GM18870 (cell line): ENCODE measurements at regions not wholly inside any gene's neighbourhood (a gene's known extent, or its start where the extent isn't known, plus 50 kb on each side); places are given as distances from the start of the nearest gene placed in this dataset.
A peak's percentile ranks its signal among the peaks of the same experiment; 100 is the strongest.
"Not testable (repeated sequence)": the region's sequence is repeated elsewhere in the genome, so short reads cannot be mapped to it uniquely, and the experiment has no call there.

ENCODE experiments used
- ATAC-seq: cut with Tn5 transposase; IDR thresholded peaks from one replicate; pipeline ENCODE4 v1.9.1; 2021; ENCODE audit warnings: moderate library complexity; ENCODE audit not compliant: unreplicated experiment

GRCh38 chrX:65888150-65888549, 151.7 kb downstream of the VSIG4 start:
- not testable (repeated sequence) for ATAC-seq

DNA sequence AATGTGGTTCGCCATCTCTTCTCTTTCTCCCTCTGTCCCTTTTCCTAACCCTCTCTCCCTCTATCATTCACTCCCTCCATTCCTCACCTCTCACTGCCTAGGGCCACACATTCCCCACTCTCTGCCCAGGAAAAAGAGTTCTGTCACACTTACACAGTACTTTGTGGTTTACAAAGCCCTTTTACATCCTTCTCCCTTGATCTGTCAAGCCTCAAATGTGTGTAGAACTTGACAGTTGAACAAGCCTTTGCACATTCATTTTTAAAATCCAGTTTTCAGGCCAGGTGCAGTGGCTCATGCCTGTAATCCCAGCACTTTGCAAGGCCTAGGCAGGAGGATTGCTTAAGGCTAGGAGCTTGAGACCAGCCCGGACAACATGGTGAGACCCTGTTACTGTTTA, 156.3 kb downstream of the VSIG4 start:
- no peak for ATAC-seq

DNA sequence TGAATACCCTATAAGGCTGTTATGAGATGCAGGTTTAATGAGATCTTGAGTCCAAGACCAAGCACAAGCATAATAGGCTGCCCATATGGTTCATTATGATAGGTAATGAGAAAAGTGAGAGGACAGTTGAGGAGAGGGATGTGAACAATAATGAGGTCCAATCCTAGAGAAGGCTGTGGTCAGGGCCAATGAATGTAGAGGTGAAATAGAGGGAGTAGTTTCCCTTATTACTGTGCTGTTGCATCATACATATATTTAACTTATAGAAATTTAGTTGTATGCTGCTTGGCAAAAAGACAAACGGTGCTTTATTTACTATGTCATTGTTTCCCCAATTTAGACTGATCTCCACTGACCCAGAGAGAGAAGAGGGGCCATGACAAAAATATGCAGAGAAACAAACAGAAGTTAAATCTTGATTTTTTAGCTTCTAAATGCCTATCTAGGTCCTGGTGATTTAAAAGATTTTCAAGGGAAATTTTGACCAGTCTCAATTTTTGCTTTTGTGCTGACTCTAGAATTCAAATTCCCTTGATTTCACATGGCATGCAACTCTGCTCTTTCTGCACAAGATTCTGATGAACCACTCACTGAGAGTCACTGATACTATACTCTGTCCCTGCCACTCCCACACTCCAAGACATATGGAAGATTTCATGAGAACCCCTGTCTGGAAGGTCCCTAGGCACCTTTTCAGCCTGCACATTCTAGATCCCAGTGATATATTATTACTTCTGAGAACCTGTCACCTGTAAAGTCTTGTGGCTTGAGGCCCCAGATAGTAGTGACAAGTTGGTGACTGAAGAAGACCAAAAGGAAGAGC, 159.7 kb downstream of the VSIG4 start:
- no peak for ATAC-seq

DNA sequence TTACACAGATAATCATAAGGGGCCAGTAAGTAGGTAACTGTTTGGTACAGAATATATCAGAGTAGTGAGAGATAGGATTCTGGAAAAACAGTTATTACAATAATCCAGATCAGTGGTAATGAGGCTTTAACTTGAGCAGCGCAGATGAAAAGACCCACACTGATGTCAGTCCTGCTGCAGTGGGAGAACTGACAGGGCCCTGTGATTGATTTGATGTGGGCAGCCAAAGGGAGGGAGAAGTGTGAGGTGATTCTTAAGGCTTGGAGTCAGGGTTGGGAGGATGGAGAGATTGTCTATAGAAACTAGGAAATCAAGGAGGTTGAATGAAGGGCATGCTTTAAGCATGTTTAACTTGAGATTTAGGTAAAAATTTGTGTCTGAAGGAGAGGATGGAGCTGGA, 161.4 kb downstream of the VSIG4 start:
- ATAC-seq: no peak

GRCh38 chrX:65877953-65878352, 161.9 kb downstream of the VSIG4 start:
- no peak for ATAC-seq

DNA sequence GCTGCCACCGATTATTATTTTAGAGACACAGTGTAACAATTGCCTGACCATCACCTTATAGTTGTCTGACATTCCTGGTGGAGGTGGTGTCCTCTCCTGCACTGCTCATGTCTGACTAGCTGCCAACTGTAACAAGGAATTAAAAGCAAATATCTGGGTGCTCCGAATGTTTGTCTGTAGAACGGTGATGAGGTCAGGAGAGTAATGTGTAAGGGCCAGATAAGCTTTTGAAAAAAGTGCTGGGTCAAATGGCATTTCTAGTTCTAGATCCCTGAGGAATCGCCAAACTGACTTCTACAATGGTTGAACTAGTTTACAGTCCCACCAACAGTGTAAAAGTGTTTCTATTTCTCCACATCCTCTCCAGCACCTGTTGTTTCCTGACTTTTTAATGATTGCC, 164.3 kb downstream of the VSIG4 start:
- not testable (repeated sequence) for ATAC-seq

DNA sequence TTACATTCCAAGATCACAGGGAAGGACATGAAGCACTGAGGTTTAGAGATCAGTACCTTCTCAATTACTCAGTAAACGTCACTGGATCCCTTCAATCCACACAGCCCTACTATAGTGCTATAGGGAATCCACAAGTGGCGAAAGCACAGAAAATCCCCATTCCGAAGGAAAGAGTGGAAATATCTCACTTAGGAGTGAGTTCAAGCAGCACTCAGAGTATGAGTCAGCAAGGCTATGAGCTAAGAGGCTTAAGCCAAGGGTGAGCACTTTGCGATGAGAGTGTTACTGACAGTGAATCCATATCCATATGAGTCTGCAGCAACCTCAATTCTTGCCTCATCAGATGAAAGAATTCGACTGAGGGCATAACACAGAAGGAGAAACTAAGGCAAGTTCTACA, 165.1 kb downstream of the VSIG4 start:
- ATAC-seq: no peak

DNA sequence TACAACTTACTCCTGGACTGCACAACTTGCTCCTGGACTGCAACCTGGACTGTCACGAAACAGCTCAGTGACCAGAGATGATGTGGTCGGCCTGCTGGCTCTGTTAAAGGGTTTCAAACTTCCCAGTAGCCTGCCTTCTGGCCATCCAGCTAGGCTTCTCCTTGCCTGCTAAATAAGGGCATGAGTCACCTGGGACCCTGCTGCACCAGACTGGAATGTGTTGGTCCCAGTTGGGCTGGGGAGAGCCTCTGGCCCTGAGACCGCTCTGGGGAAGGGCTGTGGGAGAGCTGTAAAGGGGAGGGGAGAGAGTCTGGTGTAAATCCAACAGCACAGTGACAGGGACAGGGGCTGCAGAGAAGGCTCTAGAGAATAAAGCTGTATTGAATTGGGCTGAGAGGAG, 165.8 kb downstream of the VSIG4 start:
- ATAC-seq: no peak

- ATAC-seq: no peak
Observed at GRCh38 chrX:65873385-65873784, 166.5 kb downstream of the VSIG4 start.

GRCh38 chrX:65871671-65872311, 168.1 kb downstream of the VSIG4 start:
- ATAC-seq: peak; percentile 74

GRCh38 chrX:65870544-65870943, 169.3 kb downstream of the VSIG4 start:
- not testable (repeated sequence) for ATAC-seq

- ATAC-seq: no peak
Observed at GRCh38 chrX:65866773-65867172, 173.1 kb downstream of the VSIG4 start.

GRCh38 chrX:65866146-65866545, 173.7 kb downstream of the VSIG4 start:
- peak; percentile 80 for ATAC-seq

- ATAC-seq: no peak
Observed at GRCh38 chrX:65862638-65863037, 177.2 kb downstream of the VSIG4 start.

DNA sequence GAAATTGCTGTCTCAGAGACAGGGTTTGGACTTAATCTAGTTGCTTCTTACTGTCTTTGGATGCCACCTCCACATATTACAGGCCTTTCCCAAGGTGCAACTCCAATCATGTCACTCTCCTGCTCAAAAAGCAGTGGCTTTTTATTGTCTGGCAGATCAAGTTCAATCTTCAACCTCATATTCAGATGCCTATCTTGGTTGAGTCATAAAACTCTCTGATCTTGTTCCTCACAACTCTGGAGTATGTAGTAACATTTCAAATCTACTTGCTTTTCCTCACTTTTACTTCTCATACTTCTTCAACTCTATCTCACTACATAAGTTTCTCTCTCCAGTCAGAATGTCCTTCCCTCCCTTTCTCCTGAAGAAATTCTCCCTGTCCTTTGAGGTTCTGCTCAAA, 180.6 kb downstream of the VSIG4 start:
- ATAC-seq: no peak

DNA sequence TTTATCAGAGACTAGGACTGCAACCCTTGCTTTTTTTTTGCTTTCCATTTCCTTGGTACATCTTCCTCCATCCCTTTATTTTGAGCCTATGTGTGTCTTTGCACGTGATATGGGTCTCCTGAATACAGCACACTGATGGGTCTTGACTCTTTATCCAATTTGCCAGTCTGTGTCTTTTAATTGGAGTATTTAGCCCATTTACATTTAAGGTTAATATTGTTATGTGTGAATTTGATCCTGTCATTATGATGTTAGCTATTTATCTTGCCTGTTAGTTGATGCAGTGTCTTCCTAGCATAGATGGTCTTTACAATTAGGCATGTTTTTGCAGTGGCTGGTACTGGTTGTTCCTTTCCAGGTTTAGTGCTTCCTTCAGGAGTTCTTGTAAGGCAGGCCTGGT, 185.4 kb downstream of the VSIG4 start:
- ATAC-seq: not testable (repeated sequence)

DNA sequence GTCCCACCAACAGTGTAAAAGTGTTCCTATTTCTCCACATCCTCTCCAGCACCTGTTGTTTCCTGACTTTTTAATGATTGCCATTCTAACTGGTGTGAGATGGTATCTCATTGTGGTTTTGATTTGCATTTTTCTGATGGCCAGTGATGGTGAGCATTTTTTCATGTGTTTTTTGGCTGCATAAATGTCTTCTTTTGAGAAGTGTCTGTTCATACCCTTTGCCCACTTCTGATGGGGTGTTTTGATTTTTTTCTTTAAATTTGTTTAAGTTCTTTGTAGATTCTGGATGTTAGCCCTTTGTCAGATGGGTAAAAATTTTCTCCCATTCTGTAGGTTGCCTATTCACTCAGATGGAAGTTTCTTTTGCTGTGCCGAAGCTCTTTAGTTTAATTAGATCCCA, 183.9 kb downstream of the MSN start:
- ATAC-seq: not testable (repeated sequence)

DNA sequence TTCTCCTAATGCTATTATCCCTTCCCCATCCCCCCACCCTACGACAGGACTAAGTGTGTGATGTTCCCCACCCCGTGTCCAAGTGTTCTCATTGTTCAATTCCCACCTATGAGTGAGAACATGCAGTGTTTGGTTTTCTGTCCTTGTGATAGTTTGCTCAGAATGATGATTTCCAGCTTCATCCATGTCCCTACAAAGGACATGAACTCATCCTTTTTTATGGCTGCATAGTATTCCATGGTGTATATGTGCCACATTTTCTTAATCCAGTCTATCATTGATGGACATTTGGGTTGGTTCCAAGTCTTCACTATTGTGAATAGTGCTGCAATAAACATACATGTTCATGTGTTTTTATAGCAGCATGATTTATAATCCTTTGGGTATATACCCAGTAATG, 183.4 kb downstream of the MSN start:
- ATAC-seq: not testable (repeated sequence)

DNA sequence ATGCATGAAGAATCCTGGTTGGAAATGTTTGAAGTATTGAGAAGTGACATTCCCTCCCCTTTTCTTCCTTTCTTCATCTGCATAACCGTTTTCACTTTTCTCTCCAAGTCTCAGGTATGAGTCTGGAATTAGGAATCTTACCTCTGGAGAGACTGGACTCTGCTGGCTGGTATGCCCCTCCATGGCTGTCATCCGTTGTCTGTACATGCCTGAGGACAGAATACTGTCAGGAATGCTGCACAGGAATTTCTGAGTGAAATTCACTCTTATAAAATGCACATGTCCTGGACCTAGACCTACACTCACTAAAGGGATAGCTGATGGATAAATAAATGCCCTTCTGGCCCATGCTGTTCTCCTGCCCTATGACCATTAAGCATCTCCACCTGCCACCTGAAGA, 179.5 kb downstream of the MSN start:
- no peak for ATAC-seq

DNA sequence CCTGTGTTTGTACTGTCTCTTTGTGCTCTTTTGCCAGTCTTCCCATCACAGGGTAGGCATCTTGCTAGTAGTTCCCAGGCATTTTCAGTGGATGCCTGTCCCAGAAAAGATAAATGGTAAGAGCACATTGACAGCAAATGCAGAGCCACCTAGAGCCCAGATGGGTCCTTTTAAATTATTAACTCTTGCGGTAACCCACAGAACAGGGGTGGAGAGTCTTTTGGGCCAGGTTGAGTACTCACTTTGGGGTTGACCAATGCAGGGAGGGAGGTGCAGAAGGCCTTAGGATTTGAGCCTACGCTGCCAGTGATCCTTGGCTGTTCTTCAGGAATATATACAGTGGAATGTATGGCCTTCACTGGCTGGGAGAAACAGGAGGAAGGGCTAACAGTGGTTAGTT, 173.8 kb downstream of the MSN start:
- peak; percentile 55 for ATAC-seq

- no peak for ATAC-seq
Observed at GRCh38 chrX:65838674-65839073, 171.2 kb downstream of the MSN start.

DNA sequence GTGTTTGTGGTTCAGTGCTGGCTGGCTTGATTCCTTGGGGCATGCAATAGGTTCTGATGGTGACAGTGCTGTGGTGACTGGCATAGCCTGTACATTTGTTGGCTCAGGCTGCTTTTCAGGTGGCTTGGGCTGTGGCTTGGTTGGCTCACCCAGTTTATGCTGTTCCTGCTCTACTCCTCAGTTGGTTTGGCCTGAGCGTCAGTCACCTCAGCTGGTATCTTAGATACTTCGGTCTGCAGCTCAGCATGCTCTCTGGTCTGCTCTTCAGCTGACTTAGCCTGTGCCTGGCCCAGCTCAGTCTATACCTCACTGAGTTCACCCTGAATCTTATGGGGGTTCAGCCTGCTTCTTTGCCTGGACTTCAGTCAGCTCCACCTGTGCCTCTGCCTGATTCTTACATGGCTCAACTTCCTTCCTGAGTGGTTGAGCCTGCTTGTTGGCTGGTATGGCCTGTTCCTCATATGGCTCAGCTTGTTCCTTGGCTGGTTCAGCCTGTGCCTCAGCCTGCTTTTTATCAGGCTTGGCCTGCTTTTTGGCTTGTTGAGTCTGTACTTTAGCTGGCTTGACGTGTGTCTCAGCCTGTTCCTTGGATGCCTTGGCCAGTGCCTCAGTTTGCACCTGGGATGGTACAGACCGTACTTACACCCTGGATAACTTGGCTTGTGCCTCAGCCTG, 170.6 kb downstream of the MSN start:
- no peak for ATAC-seq
